Spinal cord (tissue), 9 donors: ENCODE measurements at regions not wholly inside any gene's neighbourhood (a gene's known extent, or its start where the extent isn't known, plus 50 kb on each side); places are given as distances from the start of the nearest gene placed in this dataset.

ENCODE experiments used
- DNase-seq, 6 donors: peaks; one replicate each; pipeline versions ENCODE4 v3.0.0 to v3.0.0-alpha.2; 2013 to 2015; ENCODE audit warnings: low spot score in 6 of 6, low read depth in 4 of 6
- H3K27ac ChIP-seq: one replicate; pipeline ENCODE4 v1.5.1; 2013; ENCODE audit warnings: low read depth, low read length, control low read depth
- H3K27me3 ChIP-seq: one replicate; pipeline ENCODE4 v1.6.1; 2013; ENCODE audit warnings: low read length; ENCODE audit not compliant: control insufficient read depth, insufficient read depth
- H3K36me3 ChIP-seq: one replicate; pipeline ENCODE4 v1.6.1; 2013; ENCODE audit warnings: low read length; ENCODE audit not compliant: control insufficient read depth, insufficient read depth
- H3K4me1 ChIP-seq: one replicate; pipeline ENCODE4 v1.6.1; 2013; ENCODE audit warnings: low read length; ENCODE audit not compliant: control insufficient read depth, insufficient read depth
- H3K4me3 ChIP-seq: one replicate; pipeline ENCODE4 v1.5.1; 2013; ENCODE audit warnings: low read depth, low read length, control low read depth
- H3K9me3 ChIP-seq: one replicate; pipeline ENCODE4 v1.6.1; 2013; ENCODE audit warnings: low read length; ENCODE audit not compliant: control insufficient read depth, insufficient read depth
- WGBS: methylation state at CpG from one replicate; pipeline ENCODE4 v1.1.5; 2013; ENCODE audit warnings: missing lambda C conversion rate; ENCODE audit not compliant: insufficient coverage; 5-methylcytosine and 5-hydroxymethylcytosine counted together
- donor health status: healthy.

DNA sequence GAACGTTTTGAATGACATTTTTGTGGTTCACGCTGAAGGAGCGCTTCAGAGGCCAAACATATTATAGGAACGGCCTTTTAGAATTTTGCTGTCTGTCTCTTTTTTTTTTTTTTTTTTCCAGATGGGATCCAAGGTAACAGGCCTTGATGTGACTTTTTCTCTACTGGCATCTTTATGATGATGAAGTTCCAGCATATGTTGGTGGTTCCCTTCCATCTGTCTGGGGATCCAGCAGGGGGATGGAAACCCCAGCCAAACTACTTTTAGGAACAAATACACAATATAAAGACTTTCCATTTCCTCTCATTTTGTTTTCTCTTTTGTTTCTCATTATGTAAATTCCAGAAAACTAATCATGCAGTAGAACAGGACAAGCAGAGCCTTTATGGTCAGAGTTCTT lies 239.3 kb upstream of the PRICKLE1 start:
- H3K27ac ChIP-seq: no peak overlapping the region
- no peaks in the 10 kb centered on the region for H3K27me3 ChIP-seq
- no peak overlapping the region for H3K4me3 ChIP-seq
- no CpG with 5 or more reads among the region's 4 CpGs for WGBS
- no peaks in the 10 kb centered on the region for H3K36me3 ChIP-seq
- no peaks in the 10 kb centered on the region for H3K4me1 ChIP-seq
- DNase-seq: peak in 1 of 6 donors; percentile 85
- no peaks in the 10 kb centered on the region for H3K9me3 ChIP-seq

DNA sequence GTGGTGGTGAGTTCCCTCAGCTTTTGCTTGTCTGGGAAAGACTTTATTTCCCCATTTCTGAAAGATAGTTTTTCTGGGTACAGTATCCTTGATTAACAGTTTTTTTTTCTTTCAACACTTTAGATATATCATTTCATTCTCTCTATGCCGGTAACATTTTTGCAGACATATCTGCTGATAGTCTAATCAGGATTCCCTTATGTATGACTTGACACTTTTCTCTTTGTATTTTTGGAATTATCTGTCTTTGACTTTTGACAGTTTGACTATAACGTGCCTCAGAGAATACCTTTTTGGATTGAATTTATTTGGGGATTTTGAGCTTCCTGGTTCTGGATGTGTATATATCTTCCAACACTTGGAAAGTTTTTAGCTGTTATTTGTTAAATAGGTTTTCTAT lies 234.8 kb upstream of the PRICKLE1 start:
- WGBS: no CpG with 5 or more reads among the region's 2 CpGs
- Histone ChIP-seq H3K27ac (no peak overlapping the region), H3K9me3 (no peaks in the 10 kb centered on the region), H3K36me3 (no peaks in the 10 kb centered on the region), H3K27me3 (no peaks in the 10 kb centered on the region), H3K4me1 (no peaks in the 10 kb centered on the region), H3K4me3 (no peak overlapping the region)
- no peak for DNase-seq

DNA sequence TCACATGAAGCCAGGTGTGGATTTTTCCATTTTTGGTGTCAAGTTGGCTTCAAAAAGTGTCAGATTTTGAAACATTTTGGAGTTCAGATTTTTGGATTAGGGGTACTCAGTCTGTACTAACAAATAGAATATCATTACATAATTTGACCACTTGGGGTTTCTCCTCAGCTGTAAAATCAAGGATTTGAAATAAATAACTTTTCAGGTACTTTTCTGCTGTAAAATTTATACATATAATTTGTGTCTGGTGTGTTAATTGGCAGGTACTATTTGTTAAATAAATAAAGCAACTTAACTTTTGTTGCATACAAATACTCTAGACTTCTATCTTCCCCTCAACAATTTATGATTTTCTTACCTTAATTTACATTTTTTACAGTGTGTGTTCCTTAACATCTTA lies 234.1 kb upstream of the PRICKLE1 start:
- Histone ChIP-seq H3K9me3 (no peaks in the 10 kb centered on the region), H3K27ac (no peak overlapping the region), H3K4me1 (no peaks in the 10 kb centered on the region), H3K36me3 (no peaks in the 10 kb centered on the region), H3K4me3 (no peak overlapping the region), H3K27me3 (no peaks in the 10 kb centered on the region)
- DNase-seq: no peak

DNA sequence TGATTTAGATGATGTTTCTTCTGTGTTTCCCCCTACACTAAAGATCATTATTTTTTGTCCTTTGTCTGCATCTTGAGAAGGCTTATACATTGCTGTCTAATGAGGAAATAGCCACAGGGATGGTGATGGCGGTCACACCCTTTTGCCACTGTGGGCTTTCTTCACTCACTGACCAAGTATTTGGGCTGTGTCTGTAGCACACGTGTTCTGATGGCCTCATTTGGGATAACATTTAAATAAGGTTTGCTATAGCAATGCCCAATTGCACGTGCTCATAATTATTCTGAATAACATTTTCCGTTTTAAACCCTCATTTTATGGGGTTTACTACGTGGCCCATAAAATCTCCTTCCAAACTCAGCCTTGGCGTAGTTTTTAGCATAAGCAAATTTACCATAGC lies 230.3 kb upstream of the PRICKLE1 start:
- H3K27me3 ChIP-seq: no peaks in the 10 kb centered on the region
- WGBS: 62% methylated on average over 4 of the region's 6 CpGs
- H3K4me3 ChIP-seq: no peak overlapping the region
- H3K36me3 ChIP-seq: no peaks in the 10 kb centered on the region
- H3K27ac ChIP-seq: no peak overlapping the region
- DNase-seq: no peak
- H3K4me1 ChIP-seq: no peaks in the 10 kb centered on the region
- H3K9me3 ChIP-seq: no peaks in the 10 kb centered on the region

DNA sequence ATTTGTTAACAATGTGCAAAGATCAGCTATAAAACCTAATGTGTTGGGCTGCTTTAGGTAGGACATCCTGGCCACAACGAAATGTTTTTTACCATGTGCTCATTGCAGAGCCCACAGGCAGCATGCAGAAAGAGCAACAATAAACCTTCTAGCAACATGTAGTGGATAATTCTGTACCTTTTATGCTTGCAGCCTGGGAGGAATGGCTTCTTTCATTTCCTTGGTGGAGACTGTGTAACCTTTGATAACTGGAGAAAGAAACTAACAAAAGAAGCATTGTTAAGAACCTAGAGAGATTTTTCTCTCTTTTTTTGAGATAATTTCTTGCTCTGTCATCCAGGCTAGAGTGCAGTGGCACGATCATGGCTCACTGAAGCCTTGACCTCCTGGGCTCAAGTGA lies 225.5 kb upstream of the PRICKLE1 start:
- DNase-seq: no peak
- Histone ChIP-seq H3K4me1 (no peaks in the 10 kb centered on the region), H3K4me3 (no peak overlapping the region), H3K27me3 (no peaks in the 10 kb centered on the region), H3K9me3 (no peaks in the 10 kb centered on the region), H3K36me3 (no peaks in the 10 kb centered on the region), H3K27ac (no peak overlapping the region)
- whole genome bisulfite sequencing: 65% methylated on average over 2 of the region's 2 CpGs

DNA sequence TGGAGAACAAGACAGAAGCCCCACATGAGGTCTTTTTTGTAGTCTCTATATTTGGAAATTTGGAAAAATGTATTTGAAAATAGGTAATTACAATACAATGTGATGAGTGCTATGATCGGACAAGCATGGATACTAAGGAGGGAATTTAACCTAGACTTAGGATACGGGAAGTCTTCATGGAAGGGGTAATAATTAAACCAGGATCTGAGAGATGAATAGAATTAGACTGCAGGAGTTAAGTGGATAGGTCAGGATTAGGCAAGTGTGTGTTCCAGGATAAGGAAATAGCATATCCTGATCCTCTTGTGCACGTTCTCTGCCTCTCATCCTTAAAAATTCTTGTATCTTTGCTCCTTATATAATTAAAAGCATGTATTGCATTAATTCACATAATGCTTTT lies 223.3 kb upstream of the PRICKLE1 start:
- Histone ChIP-seq H3K4me1 (no peaks in the 10 kb centered on the region), H3K27me3 (no peaks in the 10 kb centered on the region), H3K36me3 (no peaks in the 10 kb centered on the region), H3K4me3 (no peak overlapping the region), H3K9me3 (no peaks in the 10 kb centered on the region), H3K27ac (no peak overlapping the region)
- WGBS: 85% methylated on average over 2 of the region's 3 CpGs
- DNase-seq: no peak

DNA sequence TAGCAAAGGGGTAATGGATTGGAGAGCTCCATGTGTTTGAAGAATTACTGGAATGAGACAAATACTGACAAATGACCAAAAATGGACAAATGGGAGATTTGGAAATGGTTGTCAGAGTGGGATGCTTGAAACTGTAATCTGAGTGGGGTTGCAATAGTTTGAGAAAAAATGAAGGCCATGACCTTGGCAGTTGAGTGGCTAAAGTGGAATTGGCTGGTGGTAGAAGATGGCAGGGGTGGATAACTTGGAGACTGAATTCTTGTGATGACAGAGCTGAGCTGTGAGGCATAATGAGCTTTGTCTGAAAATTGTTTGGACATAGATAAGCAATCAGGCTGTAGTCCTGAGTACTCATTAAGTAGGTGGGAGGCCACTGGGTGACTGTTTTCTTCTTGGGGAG lies 222.5 kb upstream of the PRICKLE1 start:
- Histone ChIP-seq H3K4me3 (no peak overlapping the region), H3K36me3 (no peaks in the 10 kb centered on the region), H3K27ac (no peak overlapping the region), H3K4me1 (no peaks in the 10 kb centered on the region), H3K9me3 (no peaks in the 10 kb centered on the region), H3K27me3 (no peaks in the 10 kb centered on the region)
- DNase-seq: no peak

DNA sequence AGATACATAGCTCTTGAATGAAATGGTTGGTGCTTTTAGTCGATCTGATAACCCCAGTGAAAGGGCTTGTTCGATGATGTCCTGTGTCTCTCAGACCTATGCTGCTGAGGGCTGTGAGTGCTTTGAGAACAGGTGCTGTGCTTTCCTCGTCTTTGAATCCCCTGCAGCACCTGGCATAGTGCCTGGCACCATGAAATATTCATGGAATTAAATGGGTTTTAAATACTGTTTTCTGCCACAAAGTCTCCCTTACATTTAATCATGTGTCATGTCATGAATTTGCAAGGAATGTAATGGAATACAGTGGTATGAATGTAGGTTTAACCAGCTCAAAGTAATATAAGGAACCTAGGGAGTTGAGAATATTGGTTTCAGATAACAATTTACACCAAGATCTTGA lies 220.5 kb upstream of the PRICKLE1 start:
- Histone ChIP-seq H3K9me3 (no peaks in the 10 kb centered on the region), H3K4me3 (no peak overlapping the region), H3K4me1 (no peaks in the 10 kb centered on the region), H3K27ac (no peak overlapping the region), H3K36me3 (no peaks in the 10 kb centered on the region), H3K27me3 (no peaks in the 10 kb centered on the region)
- peak in 2 of 6 donors; percentile 53 to 72 for DNase-seq
- WGBS: 73% methylated on average over 2 of the region's 3 CpGs

DNA sequence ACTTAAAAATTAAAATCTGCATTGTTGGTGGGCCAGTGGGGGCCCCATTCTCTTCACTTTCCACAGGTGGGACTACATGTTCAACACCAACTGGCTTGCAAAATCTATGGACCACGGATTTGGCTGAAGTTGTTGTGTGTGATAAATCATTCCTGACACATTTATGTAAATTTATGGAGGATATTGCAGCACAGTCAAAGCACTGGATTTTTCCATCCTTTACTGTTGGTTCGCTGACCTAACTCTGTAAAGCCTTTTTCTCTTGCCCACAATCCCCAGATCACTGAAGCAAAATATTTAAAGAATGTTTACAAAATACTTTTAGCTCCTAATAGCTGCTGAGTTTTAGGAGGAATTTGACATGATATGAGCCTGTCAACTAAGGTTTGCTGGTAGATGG lies 219.7 kb upstream of the PRICKLE1 start:
- Histone ChIP-seq H3K27ac (no peak overlapping the region), H3K4me1 (no peaks in the 10 kb centered on the region), H3K27me3 (no peaks in the 10 kb centered on the region), H3K9me3 (no peaks in the 10 kb centered on the region), H3K36me3 (no peaks in the 10 kb centered on the region), H3K4me3 (no peak overlapping the region)
- no CpG with 5 or more reads among the region's 2 CpGs for WGBS
- peak in 1 of 6 donors; percentile 16 for DNase-seq

DNA sequence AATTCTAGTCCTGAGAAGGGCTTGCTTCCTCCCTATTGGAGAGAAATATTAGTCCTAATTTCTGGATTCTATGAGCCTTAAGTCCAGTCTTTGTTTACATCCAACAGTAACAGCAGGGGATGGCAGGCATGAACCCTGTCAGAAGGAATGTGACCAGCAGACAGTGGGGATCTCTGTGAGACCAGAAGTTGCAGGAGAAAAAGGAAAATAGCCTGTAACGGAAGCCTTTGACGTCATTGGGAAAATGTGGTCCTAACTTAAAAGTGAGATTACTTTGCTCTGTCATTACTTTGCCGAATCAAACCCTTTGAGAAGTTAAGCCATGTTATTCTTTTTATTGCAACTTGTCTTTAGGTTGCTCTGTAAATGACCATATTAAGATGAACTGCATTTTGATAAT lies 218.2 kb upstream of the PRICKLE1 start:
- Histone ChIP-seq H3K4me1 (no peaks in the 10 kb centered on the region), H3K4me3 (no peak overlapping the region), H3K27me3 (no peaks in the 10 kb centered on the region), H3K36me3 (no peaks in the 10 kb centered on the region), H3K9me3 (no peaks in the 10 kb centered on the region), H3K27ac (no peak overlapping the region)
- DNase-seq: no peak
- 100% methylated on average over 1 of the region's 3 CpGs for WGBS

DNA sequence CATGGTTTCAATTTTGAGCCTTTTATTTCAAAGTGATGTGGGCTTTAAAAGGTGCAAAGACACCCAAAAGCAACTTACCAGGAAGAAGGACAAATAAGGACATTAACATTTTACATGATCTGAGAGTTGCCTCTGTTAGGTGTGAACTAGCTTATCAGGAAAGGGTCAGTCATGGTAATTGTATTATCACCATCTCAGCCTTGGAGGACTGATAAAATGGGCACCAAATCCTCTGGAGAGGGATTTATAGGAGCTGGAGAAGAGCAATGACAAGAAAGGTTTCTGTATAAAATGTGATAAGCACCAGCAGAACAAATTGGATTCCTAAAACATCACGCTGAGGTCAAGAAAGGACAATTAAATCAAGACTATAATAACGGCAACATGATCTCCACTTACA lies 217.7 kb upstream of the PRICKLE1 start:
- H3K27ac ChIP-seq: no peak overlapping the region
- H3K27me3 ChIP-seq: no peaks in the 10 kb centered on the region
- H3K36me3 ChIP-seq: no peaks in the 10 kb centered on the region
- WGBS: no CpG with 5 or more reads among the region's 2 CpGs
- H3K9me3 ChIP-seq: no peaks in the 10 kb centered on the region
- no peak for DNase-seq
- H3K4me1 ChIP-seq: no peaks in the 10 kb centered on the region
- H3K4me3 ChIP-seq: no peak overlapping the region
